ENCODE measurements at regions not wholly inside any gene's neighbourhood (a gene's known extent, or its start where the extent isn't known, plus 50 kb on each side); places are given as distances from the start of the nearest gene placed in this dataset.

DNA sequence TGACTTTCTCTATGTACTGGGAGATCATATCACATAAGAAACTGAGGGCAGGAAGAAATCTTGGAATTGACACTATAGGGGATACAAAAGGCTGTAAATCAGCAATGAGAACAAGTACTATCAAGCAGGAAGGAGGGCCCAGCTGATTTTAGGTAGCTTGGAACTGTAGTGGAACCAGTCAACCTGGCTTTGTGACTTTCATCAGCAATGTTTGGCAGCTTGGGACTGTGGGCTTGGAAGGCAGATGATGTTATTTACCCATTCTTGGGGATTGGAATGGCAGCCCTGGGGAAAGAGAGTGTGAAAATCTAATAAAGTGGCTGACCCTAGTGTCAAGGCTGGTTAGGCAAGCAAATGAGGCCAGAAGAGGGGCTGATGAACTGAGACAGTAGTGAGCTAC is 1073.3 kb downstream of the ADGRL2 start:
- TF ChIP-seq, protein P1, sequence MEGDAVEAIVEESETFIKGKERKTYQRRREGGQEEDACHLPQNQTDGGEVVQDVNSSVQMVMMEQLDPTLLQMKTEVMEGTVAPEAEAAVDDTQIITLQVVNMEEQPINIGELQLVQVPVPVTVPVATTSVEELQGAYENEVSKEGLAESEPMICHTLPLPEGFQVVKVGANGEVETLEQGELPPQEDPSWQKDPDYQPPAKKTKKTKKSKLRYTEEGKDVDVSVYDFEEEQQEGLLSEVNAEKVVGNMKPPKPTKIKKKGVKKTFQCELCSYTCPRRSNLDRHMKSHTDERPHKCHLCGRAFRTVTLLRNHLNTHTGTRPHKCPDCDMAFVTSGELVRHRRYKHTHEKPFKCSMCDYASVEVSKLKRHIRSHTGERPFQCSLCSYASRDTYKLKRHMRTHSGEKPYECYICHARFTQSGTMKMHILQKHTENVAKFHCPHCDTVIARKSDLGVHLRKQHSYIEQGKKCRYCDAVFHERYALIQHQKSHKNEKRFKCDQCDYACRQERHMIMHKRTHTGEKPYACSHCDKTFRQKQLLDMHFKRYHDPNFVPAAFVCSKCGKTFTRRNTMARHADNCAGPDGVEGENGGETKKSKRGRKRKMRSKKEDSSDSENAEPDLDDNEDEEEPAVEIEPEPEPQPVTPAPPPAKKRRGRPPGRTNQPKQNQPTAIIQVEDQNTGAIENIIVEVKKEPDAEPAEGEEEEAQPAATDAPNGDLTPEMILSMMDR (IDR thresholded peaks at IDR 0.05): no peak
- no peak for TF ChIP-seq EP300 (IDR thresholded peaks at IDR 0.05)
- no peak for TF ChIP-seq POLR2A (IDR thresholded peaks at IDR 0.05; ENCODE audit: low read depth)
